ENCODE measurements at regions not wholly inside any gene's neighbourhood (a gene's known extent, or its start where the extent isn't known, plus 50 kb on each side); places are given as distances from the start of the nearest gene placed in this dataset.

DNA sequence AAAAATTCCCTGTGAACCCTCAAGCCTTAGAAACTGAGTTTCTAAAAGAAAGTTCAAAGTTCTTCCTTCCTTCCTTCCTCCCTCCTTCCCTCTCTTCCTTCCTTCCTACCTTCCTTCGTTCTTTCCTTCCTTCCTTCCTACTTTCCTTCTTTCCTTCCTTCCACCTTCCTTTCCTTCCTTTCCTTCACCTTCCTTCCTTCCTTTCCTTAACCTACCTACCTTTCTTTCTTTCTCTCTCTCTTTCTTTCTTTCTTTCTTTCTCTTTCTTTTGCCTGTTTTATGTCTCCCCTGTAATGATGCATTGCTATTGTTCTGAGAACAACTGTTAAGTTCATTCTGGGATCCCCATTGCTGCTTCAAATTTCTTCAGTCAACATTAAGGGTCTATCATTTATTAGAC lies 551.1 kb downstream of the TFEC start:
- TF ChIP-seq, protein P1, sequence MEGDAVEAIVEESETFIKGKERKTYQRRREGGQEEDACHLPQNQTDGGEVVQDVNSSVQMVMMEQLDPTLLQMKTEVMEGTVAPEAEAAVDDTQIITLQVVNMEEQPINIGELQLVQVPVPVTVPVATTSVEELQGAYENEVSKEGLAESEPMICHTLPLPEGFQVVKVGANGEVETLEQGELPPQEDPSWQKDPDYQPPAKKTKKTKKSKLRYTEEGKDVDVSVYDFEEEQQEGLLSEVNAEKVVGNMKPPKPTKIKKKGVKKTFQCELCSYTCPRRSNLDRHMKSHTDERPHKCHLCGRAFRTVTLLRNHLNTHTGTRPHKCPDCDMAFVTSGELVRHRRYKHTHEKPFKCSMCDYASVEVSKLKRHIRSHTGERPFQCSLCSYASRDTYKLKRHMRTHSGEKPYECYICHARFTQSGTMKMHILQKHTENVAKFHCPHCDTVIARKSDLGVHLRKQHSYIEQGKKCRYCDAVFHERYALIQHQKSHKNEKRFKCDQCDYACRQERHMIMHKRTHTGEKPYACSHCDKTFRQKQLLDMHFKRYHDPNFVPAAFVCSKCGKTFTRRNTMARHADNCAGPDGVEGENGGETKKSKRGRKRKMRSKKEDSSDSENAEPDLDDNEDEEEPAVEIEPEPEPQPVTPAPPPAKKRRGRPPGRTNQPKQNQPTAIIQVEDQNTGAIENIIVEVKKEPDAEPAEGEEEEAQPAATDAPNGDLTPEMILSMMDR (IDR thresholded peaks at IDR 0.05; ENCODE audit: insufficient read depth, low read length, missing control alignments): no peak
- H3K4me3 ChIP-seq (ENCODE audit: low read depth, low read length): no peak overlapping the region
- DNase-seq (ENCODE audit: low read depth, low spot score): no peak
- ChIA-PET POLR2A (no interaction called here), CTCF (no interaction called here)

DNA sequence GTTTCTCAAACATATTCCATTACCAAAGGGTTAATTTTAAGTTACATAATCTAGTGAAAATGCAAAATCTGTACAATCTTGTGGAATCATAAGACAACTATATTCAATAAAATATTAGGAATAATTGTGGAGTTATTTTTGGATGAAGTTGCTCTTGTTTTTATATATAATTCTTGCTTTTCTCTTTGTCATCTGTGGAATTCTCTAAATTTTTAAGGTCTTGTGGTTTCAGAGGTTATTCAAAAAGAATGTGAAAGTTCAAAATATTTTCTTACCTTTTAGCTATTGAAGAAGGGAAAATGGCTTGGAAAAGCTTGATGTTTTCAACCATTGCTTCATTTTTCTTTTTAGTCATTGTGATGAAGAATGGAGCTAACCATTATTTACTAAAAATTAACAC lies 552.1 kb downstream of the TFEC start:
- ChIA-PET POLR2A (interaction anchor here (0.7 kb wide), 1 partner anchor 554 kb away, joined by 3 read pairs; no protein-coding TSS in a partner anchor), CTCF (no interaction called here)
- TF ChIP-seq, protein P1 (IDR thresholded peaks at IDR 0.05; ENCODE audit: insufficient read depth, low read length, missing control alignments): no peak
- no peak for DNase-seq (ENCODE audit: low read depth, low spot score)
- H3K4me3 ChIP-seq (ENCODE audit: low read depth, low read length): no peak overlapping the region

DNA sequence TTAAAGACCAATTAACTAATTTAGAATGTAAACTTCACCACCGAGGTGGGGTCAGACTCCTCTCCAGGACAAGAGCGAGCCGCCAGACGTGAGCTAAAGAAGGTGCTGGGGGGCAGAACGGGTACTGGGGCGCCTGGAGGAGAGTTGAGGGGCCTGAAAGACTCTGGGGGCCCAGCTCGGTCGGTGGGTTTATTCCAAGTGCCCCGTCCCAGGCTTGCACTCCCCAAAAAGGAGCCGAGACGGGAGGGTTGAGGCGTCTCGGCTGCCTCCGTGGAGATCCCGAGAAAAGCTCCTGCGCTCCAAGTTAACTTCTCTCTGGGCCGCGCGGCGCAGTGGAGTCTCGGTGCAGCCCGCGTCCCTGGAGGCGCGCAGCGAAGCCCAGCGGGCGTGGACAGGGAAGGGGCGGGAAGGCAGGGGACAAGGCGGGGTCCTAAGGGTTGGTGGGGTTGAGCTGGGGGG lies 553.3 kb downstream of the TFEC start:
- CTCF ChIA-PET: interaction anchor here (0.7 kb wide), 1 partner anchor 612 kb away, joined by 3 read pairs; no protein-coding TSS in a partner anchor
- TF ChIP-seq, protein P1 (IDR thresholded peaks at IDR 0.05; ENCODE audit: insufficient read depth, low read length, missing control alignments): no peak

GRCh38 chr7:115476671-115477181 lies 553.8 kb downstream of the TFEC start:
- TF ChIP-seq, protein P1 (IDR thresholded peaks at IDR 0.05; ENCODE audit: insufficient read depth, low read length, missing control alignments): no peak
- no peak for DNase-seq (ENCODE audit: low read depth, low spot score)
- peak overlapping the region; percentile 40; the same call in 1 of the 2 replicates for H3K4me3 ChIP-seq (ENCODE audit: low read depth, low read length)
- CTCF ChIA-PET: interaction anchor here (0.6 to 0.7 kb wide), 2 partner anchors 327 to 612 kb away, joined by 3 read pairs; no protein-coding TSS in a partner anchor
- POLR2A ChIA-PET: no interaction called here

More for the DNA sequence above, 553.3 kb downstream of the TFEC start:
- DNase-seq (ENCODE audit: low read depth, low spot score): no peak
- H3K4me3 ChIP-seq (ENCODE audit: low read depth, low read length): peak overlapping the region; percentile 40
- POLR2A ChIA-PET: no interaction called here

DNA sequence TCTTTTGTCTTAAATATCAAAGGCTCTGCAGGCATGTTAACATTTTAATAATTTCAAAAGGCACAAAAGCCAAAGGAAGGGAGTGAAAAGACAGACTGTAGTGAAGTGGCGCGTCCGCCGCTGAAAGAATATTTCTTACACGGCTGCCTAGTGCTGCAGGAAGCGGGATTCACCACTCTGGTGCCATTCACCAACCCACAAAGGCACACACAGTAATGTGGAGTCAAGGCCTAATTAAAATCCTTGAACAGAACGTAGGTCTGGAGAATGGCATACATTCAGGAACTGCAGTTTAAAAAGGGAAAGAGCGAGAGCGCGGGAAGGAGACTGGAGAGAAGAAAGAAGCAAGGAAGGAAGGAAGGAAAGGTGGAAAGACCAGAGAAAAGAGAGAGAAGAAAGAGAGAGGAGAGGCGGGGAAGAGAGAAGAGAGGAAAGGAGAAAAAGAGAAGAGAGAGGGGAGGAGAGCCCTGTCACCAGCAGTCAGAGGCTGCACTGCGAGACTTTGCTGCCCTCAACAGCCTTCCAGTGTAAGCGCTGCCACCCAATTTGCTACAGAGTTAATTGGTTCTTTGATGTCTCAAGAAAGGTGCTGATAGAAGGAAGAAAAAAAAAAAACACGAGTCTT lies 554.0 kb downstream of the MDFIC start:
- no peak for DNase-seq (ENCODE audit: low read depth, low spot score)
- ChIA-PET POLR2A (no interaction called here), CTCF (interaction anchor here (0.6 kb wide), 1 partner anchor 326 kb away, joined by 3 read pairs; no protein-coding TSS in a partner anchor)
- TF ChIP-seq, protein P1 (IDR thresholded peaks at IDR 0.05; ENCODE audit: insufficient read depth, low read length, missing control alignments): no peak
- no peak overlapping the region for H3K4me3 ChIP-seq (ENCODE audit: low read depth, low read length)

- TF ChIP-seq, protein P1 (IDR thresholded peaks at IDR 0.05; ENCODE audit: insufficient read depth, low read length, missing control alignments): no peak
- no peak for DNase-seq (ENCODE audit: low read depth, low spot score)
- POLR2A ChIA-PET: no interaction called here
- CTCF ChIA-PET: no interaction called here
- H3K4me3 ChIP-seq (ENCODE audit: low read depth, low read length): no peak overlapping the region
Measured at GRCh38 chr7:115475206-115475605, 553.3 kb downstream of the MDFIC start.
